Stimulated activated CD8-positive, alpha-beta memory T cell treated with anti-CD3 and anti-CD28 coated beads, Interleukin-12 subunit alpha, Interleukin-12 subunit beta, amount 100 ng/mL, for 1 hour (primary cell): ENCODE measurements at regions not wholly inside any gene's neighbourhood (a gene's known extent, or its start where the extent isn't known, plus 50 kb on each side); places are given as distances from the start of the nearest gene placed in this dataset.
"Not testable (repeated sequence)": the region's sequence is repeated elsewhere in the genome, so short reads cannot be mapped to it uniquely, and the experiment has no call there.

ENCODE experiments used
- DNase-seq: peaks from one replicate; pipeline ENCODE4 v3.0.0-alpha.2; 2020; ENCODE audit warnings: low read depth

DNA sequence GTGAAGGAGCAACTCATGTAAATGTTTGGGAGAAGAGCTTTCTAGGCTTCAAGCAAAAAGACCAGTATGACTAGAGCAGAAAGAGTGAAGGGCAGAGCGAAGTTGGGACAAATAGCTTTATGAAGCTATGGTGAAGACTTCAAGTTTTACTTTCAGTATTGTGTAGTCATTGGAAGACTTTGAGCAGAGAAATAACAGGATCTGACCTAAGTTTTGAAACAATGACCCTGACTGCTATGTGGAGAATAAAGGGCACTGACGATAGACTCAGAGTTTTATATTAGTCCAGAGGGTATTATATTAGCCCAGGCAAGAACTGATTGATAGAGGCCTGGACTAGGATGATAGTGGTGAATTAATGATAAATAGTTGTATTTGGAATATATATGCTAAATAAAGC, 187.3 kb downstream of the KTN1 start:
- no peak for DNase-seq

DNA sequence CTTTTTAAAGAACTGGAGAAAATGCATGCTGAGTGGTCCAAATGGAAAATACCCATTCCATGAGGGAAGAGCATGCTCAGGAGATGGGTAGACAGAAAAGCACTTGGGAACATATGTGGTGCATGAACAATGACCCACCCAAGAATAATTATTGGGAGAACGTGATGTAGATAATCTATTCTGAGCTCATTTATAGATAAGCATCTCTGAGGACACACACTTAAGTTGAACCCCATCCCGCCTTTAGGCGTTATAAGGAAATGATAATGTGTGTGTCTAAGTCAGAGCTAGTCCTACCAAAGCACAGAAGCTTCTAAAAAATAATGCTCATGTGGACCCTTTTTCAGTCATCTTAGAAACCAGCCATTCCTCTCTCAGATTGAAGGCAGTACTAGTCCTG, 189.9 kb downstream of the KTN1 start:
- DNase-seq, result no peak

DNA sequence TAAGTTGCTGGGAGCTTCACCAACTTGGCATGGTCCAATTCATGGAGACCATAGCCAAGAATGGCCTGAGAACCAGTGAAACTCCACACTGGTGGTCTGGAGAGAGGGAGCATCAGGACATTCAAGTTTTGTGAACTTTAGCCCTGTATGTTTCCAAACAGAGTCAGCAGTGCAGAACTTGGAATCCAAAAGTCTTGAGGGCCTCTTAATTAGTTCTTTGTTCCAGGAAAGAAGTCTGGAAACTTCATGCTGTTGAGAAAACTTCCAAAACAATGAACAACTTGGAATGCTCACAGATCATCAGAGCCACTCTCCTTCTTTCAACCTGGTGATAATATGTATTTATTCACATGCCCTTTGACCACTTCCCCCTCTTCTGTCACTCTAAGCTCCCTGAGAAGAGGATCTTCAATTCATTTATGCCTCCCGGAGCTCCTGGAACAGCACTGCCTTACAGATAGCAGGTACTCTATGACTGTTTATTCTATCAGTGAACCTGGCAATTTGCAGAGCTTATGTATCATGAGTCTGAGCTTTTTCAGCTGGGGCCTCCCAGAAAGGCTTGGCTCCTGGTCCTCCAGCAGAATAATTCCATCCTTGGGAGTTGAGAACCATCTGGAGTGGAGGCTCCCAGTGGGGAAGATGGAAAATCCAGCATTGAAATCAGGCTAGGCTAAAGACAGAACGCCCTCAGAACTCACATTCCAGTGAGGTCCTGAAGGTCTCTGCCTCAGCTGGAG, 191.4 kb downstream of the KTN1 start:
- no peak for DNase-seq

DNA sequence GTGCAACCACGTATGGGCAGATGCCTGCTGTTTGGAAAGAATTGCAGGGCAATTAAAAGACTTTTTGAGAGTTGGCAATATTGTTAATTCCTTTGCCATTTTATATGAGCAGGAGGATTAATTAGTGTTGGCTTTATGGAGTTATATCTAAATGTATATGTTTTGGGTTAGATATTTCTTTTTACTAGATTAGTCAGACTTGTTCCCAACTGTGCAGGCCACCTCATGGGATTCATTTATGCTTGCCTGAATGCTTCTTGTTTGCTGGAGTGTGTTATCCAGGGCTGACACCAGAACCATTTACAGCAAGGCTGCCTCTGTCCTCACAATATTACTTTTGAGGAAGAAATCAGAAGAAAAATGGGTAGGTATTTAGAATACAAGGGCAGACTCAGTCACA, 192.5 kb downstream of the KTN1 start:
- DNase-seq, result no peak

DNA sequence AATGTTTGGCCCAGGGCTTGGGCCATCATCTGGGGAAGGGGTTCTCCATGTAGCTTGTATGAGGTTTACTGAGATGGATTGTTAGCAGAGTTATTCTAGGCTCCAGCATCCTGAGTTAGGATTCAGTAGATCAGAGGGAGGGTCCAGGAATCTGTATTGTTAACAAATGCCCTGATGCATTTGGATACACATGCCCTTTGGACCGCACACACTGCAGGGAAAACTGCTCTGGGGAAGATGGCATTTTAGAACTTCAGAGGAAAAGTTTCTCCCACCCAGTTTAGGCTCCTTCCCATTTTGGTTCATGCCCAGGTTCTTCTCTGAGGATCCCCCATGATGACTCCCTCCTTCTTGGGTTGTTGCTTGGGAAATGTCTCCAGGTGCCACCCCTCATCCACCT, 193.3 kb downstream of the KTN1 start:
- DNase-seq, result no peak

DNA sequence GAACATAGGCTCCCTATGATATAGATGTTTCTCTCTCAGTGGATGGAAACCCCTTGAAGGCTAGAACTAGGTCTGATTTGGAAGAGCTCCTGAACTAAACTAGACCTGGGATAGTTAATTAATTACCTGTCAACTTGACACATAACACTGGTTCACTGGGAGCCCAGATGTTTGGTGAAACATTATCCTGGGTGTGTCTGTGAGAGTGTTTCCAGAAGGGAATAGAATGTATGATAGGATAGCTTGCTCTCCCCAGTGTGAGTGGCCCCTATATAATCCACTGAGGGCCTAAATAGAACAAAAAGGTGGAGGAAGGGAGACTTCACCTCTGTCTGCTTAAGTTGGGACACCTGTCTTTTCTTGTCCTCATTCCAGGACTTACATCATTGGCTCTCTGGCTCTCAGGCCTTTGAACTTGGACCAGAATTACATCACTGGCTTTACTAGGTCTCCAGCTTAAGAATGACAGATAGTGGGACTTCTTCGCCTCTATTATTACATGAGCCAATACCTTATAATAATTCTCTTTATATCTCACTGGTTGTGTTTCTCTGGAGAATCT, 194.1 kb downstream of the KTN1 start:
- no peak for DNase-seq

DNA sequence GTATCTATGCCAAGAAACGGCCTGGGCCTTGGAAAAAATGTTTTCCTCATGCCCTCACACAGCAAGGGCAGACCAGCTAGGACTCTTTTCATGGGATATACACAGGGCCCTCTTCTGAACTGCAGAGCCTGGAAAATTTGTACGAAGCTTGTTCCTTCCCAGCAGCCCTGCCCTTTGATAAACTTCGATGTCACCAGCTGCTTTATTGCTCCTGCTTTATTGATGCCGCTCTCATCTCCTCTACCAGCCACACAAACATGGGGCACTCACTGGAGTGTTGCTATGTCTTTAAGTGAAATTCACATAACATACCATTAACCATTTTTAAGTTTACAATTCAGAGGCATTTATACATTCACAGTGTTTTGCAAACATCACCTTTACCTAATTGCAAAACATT, 197.9 kb downstream of the KTN1 start:
- DNase-seq, result no peak

DNA sequence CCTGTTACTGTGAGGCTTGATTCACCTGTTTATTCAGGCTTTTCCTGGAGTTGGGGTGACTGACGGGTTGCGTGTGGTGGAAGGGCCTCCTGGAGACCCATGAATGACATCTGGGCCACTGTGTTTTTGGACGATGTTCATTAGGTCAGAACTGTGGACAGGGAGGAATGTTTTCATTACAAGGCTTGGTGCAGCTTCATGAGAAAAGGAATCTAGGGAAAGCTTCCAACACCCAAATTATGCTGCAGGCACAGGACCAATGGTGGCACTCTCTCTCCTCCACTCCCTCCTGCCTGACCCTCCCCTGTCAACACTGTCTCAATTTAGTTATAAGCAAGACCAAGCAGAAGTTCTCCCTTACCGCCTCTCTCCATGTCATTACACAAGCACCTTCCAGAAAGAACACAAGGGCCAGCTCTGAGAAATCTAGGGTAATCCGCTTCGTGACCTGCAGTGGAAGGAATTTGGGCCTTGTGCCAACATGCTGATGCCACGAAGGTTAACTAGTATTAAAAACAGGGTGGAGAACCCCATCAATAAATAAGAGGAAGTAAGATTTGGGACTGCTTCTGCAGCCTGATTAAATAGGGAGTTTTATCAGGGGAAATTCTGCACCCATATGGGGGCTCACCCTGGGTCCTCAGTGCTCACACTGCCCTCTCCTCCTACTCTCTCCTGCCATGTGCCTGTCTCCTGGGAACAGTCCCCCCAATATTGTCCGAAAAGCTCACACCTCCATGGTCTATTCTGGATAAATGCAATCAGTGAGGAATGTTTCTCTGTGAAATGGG, 200.3 kb downstream of the KTN1 start:
- no peak for DNase-seq

DNA sequence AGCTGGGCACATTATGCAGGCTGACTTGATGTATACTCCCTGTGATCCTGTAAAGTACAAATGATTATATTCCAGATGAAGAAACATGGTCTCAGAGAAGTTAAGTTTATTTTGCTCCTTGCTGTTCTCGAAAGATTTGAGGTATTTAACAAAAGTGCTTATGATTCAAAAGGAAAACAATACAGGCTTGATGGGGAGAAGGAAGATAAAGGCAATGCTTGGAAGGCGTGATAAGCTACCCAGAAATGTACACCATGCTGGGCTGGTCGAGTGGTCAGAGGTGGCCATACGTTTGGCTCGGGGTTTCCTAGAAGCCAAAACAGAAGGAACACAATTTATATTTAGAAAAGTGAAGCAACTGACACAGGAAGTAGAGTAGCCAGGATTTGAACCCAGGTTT, 201.0 kb downstream of the KTN1 start:
- no peak for DNase-seq

DNA sequence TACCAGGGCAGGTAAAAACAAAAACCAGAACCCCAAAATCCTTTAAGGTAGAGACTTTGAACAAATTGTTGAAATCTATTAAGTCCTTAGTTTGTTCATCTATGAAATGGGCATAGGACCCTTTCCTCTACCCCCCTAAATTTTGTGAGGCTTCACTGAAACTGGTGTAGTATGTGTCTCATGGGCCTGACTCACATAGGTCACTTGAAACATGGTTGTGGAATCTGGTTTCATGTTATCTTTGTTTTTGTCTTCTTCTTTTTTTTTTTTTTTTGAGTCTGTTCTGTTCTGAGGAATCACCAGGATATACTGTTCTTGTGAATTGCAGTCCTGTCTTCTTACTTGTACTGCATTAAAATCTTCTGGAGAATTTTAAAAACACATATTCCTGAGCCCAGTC, 202.2 kb downstream of the KTN1 start:
- DNase-seq, result no peak

DNA sequence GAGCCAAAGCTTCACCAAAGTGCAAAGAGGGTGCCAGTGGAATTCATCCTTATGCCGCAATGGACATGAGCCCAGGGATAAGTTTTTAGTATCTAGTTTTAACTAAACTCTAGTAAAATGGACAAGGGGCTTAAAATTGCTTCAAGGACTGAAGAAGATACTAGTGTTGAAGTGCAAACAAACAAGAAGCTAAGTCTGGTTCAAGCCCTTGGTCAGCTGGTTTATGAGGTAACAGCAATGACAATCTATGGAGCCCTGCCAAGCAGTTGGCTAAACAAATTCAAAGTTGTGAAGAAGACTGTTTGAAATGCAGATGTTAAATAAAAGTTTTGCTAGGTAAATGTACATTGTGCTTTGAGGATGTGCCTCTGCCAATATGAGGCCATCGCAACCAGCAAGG, 209.4 kb downstream of the KTN1 start:
- no peak for DNase-seq

DNA sequence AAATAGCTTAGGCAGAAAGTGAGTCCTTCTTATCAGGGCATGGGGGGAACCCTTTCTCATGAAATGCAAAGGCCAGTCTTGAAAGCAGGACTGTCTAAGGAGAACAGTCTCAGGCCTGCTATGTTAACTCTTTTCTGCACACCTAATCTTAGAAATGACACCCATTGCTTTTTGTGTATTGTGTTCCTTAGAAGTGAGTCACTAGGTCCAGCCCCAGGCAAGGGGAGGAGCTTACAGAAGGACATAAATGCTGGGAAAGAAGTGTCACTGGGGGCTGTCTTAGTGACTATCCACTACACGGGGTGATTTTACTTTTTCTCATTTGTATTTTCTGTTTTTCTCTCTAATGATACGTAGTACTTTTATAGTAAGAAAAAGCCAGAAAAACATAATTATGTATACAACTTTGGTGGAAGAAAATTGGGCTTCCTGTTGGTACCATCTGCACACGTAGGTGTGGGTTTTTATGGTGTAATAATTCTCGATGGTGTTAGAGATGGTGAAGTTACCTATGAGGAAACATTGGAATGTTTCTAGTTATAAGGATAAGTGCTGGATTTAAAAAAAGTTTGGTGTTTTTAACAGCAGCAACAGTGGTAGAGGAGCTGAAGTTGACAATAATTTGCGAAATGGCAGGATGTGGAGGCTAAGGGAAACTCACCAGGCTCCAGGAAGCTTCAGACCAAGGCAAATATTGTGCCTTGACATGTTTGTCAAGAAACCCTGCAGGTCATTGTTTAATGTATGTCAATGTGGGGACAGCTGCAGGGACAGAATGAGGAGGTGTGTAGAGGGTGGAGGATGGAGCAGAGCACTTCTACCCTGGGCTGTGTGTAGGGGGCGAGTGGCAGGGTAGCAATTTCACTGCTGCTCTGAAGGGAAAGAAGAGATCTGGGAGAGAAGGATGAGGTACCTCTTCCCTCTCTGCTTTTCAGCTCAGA, 214.9 kb downstream of the KTN1 start:
- no peak for DNase-seq

DNA sequence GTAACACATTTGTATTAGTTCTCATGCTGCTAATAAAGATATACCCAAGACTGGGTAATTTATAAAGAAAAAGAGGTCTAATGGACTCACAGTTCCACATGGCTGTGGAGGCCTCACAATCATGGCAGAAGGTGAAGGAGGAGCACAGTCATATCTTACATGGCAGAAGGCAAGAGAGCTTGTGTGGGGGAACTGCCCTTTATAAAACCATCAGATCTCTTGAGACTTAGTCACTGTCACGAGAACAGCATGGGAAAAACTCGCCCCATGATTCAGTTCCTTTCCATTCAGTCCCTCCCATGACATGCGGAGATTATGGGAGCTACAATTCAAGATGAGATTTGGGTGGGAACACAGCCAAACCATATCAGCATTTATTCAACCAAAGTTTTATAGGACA, 216.5 kb downstream of the KTN1 start:
- not testable (repeated sequence) for DNase-seq

DNA sequence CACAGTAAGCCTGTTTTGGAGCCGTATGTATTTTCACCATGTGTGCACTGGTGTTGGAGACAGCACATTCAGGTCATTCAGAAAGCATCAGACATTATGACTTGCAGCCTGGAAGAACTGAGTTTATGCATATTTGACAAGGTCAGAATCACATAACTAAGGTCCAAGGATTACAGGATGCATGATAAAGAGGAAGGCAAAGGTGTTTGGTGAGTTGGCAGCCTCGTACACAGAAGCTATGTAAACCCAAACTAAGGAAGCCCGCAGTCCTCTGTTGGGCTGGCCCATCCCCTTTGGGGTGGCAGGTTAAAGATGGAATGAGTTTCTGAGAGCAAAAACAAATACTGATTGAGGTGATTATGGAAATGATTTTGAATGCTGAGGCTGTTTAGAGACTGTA, 218.4 kb downstream of the KTN1 start:
- no peak for DNase-seq

DNA sequence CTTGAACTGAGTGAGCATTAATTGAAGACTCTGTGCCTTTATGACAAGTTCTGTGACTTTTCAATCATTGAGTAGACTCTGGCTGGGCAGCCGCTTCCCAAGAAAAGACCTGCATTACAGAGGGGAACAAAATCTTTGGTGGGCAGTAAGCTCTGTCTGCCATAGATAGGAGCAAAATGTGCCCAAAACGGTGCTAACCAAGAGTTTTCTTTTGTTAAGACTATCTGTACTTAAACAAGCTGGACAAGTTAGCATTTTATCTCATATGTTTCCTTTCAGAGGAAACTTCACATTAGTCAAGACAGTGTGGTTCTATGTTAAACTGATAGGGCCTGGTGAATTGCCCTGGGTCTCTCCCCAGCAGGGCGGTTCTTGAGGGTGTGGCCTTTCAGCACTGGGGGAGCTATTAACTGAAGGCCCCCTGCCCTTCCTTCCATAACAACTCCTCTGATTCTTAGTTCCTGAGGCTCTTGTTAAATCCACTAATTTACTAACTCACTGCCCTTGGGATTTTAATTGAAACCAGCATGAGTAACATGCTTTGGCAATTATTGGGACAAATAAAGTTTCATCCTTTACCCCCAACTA, 219.6 kb downstream of the KTN1 start:
- DNase-seq, result no peak

DNA sequence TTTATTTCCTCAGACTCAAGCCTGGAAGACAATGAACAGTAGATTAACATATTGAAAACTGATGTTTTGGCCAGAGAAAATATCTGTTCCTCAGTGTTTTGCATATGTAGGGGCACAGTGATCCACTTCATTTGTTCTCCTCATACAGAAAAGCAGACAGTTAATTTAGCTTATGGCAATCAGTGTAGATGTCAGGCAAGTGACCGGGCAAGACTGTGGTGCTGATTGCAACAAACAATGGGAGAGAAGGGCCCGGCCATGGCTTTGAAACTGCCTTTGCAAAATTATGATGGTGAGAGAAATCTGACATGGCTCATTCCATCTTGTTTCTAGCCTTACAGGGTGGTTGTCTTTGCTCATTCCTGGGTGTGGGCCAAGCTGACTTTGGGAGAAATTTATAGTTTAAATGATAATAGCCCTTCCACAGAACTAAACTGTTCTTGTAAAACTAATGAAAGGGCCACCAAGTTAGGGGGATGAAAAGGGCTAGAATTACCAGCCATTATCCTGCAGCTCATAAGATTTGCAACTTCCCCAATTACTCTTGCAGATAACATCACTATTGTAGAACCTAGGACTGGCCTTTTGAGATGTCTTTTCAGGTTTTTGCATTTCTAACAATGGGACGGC, 220.3 kb downstream of the KTN1 start:
- DNase-seq, result no peak

DNA sequence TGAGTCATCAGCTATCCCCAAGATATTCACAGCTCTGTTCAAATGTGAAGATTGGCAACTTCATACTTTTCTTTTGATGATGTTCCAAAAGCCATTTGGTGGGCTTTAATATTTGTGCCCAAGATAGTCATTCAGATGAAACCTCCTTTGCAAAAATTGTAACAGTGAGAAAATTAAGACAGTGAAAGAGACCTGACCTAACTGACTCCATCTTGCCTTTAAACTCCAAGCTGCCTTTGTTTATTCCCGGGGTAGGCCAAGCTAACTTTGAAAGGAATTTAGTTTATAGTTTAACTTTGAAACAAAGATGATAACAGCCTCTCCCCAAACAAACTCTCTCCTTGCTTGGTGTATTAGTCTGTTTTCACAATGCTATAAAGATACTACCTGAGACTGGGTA, 221.1 kb downstream of the KTN1 start:
- DNase-seq, result no peak

DNA sequence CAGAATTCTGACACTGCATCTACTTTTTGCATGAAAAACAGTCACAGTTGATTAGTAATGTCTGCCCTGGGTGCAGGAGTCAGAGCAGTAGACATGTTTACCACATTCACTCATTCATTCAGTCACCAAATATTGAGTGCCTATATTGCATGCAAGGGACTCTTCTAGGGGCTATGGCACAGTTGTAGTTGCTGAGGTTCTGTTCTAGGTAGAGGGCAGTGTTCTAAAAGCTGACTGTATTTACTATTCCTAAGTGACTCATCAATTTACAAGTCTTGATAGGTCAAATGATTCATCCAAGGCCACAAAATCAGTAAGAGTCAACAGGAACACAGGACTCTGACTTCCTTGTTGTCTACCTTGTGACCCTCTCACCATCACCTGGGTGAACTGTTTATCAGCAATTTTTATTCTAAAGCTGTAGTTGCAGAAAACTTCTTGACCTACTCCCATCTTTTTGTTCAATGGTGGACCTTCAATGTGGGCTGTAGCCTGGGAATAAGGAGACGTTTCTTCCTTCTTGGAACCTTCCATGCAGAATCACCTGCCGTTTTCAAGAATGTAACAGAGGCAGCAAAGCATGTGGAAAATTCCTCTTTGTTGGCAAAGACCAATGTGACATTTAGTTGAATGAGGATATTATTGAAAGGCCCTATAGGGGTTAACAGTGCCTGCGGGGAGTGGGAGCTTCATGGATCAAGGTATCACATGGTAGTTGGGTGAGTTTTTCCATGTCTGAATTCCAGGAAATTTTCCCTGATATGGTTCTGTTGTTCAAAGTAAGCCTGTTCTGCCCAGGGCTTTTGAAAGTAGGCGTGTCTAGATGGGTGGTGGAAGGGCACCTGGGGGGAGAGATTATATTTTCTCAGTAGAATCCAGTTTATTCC, 223.2 kb downstream of the KTN1 start:
- no peak for DNase-seq

DNA sequence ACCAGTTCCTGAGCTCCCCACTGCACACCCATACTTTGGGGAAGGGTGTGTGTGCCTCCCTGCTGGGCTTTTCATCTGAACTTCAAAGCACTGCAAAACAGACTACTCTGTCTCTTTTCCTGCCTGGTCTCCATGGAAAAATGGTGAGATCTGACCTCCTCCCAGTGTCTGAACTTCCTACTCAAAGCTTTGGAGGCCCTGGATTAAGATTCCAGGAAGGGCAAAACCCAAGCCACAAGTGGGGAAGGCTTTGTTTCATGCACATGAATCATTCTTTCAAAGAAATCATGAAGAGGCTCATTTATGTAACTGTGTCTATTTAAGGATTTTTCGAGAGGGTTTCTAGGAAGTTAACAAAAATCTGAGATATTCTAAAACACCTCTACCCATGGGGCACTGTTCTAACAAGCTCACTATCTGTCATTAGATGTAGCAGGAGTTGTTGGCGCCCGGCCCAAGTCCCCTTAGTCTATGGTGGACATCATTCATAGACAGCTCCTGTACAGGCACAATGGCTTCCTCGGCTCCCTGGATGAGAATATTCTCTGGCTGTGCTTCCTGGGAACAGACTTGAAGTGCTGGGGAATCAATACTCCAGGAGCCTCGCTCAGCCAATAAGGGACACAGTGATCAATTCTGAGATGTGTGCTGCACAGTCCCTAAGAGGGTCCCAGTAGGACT, 224.0 kb downstream of the KTN1 start:
- no peak for DNase-seq

DNA sequence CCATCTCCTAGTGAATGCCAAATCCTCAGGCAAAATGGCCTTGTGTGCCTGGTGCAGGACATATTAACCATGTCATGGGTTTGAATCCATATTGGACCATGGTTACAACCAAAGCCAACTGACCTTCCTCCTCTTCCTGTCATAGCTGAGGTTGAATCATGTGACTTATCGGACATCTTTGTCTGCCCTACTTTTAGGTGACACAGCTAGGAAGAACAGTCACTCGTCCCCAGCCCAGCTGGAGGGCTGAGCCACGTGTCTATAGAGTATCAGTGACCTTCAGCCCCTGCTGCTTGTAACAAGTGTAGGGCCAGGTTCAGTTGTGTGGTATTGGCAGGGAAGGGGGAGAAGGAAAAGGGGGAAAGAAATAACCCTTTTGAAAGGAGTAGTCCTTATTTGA, 225.2 kb downstream of the KTN1 start:
- DNase-seq, result no peak
